Stomach (tissue), 8 donors: ENCODE measurements at regions not wholly inside any gene's neighbourhood (a gene's known extent, or its start where the extent isn't known, plus 50 kb on each side); places are given as distances from the start of the nearest gene placed in this dataset.

ENCODE experiments used
- DNase-seq, 2 donors: peaks; one replicate each; pipeline versions ENCODE4 v3.0.0 to v3.0.0-alpha.2; 2013 to 2019
- H3K27ac ChIP-seq, 5 donors: fragments of 200-600 bp in 4 of 5; sonication (generic) in 4 of 5; one replicate each; pipeline ENCODE4 v1.5.1; 2013 to 2019; ENCODE audit warnings: mild to moderate bottlenecking in 1 of 5, moderate library complexity in 1 of 5
- H3K27me3 ChIP-seq, 3 donors: fragments of 200-600 bp; sonication (generic); one replicate each; pipeline ENCODE4 v1.5.1; 2017 to 2019; ENCODE audit warnings: mixed run types in 1 of 3
- H3K36me3 ChIP-seq, 4 donors: fragments of 200-600 bp; sonication (generic); 1 replicate in 3 of 4; 2 replicates in 1 of 4; pipeline ENCODE4 v1.5.1; 2016 to 2019
- H3K4me1 ChIP-seq, 4 donors: fragments of 200-600 bp; sonication (generic); one replicate each; pipeline ENCODE4 v1.5.1; 2016 to 2019
- H3K4me3 ChIP-seq, 4 donors: fragments of 200-600 bp; sonication (generic) in 3 of 4; one replicate each; pipeline ENCODE4 v1.5.1; 2016 to 2019; ENCODE audit warnings: mild to moderate bottlenecking in 1 of 4
- H3K9me3 ChIP-seq, 4 donors: fragments of 200-600 bp; sonication (generic); one replicate each; pipeline ENCODE4 v1.5.1; 2016 to 2019
- CTCF ChIP-seq, 7 experiments: fragments of 450-650 bp in 4 of 7; fragments of 200-600 bp in 3 of 7; sonication (generic) in 3 of 7; IDR thresholded peaks; one replicate each; pipeline ENCODE4 v1.5.1; 2016 to 2019; ENCODE audit warnings: antibody characterized with exemption in 7 of 7, control low read depth in 2 of 7, mild to moderate bottlenecking in 1 of 7
- EP300 ChIP-seq: sonication (generic); formaldehyde crosslinking; IDR thresholded peaks from one replicate; pipeline ENCODE4 v1.6.1; 2017; ENCODE audit warnings: antibody characterized with exemption
- POLR2A ChIP-seq, 4 donors: fragments of 450-650 bp; IDR thresholded peaks; one replicate each; pipeline ENCODE4 v1.6.1; 2016; ENCODE audit warnings: antibody characterized with exemption in 4 of 4, control low read depth in 2 of 4, mild to moderate bottlenecking in 1 of 4, moderate library complexity in 1 of 4
- POLR2AphosphoS5 ChIP-seq, 3 donors: sonication (generic); formaldehyde crosslinking; IDR thresholded peaks; one replicate each; pipeline ENCODE4 v1.6.1; 2016; ENCODE audit warnings: antibody characterized with exemption in 3 of 3
- WGBS, 5 donors: extraction: QIAGEN DNeasy Blood & Tissue Kit in 3 of 5; methylation state at CpG; one replicate each; pipeline versions ENCODE4 v1.1.5 to v1.1.7; 2013 to 2018; 5-methylcytosine and 5-hydroxymethylcytosine counted together
- intact Hi-C: fragments of 100-400 bp; cut with DNase I; formaldehyde crosslinking; loops from one replicate; pipeline ENCODE4 v1.15.1; 2023; ENCODE audit warnings: low total_unique reads
- donor health status: healthy with polysubstance abuse.
- donor health status: Bipolar disorder and iron deficiency.
- donor health status: healthy.

GRCh38 chr15:68500363-68501258, 68.6 kb upstream of the ITGA11 start:
- no peak for DNase-seq
- H3K4me1 ChIP-seq, result peaks cover 0 to 8% (median 0%) of the 10 kb centered on the region in 4 donors
- H3K4me3 ChIP-seq, result no peak overlapping the region
- intact Hi-C loops, result no loop called here
- TF ChIP-seq POLR2AphosphoS5 (IDR thresholded peaks at IDR 0.05) (no peak), EP300 (no peak), POLR2A (IDR thresholded peaks at IDR 0.05) (no peak)
- no peak overlapping the region for H3K27ac ChIP-seq
- H3K36me3 ChIP-seq, result no peaks in the 10 kb centered on the region
- no peaks in the 10 kb centered on the region for H3K27me3 ChIP-seq
- no peaks in the 10 kb centered on the region for H3K9me3 ChIP-seq
- 64 to 78% (median 75%) methylated on average over 10 to 11 of the region's 11 CpGs for WGBS, 5 donors

- peaks cover 0 to 8% (median 0%) of the 10 kb centered on the region in 4 donors for H3K4me1 ChIP-seq
- H3K9me3 ChIP-seq, result no peaks in the 10 kb centered on the region
- intact Hi-C loops, result no loop called here
- no peaks in the 10 kb centered on the region for H3K36me3 ChIP-seq
- no peak overlapping the region for H3K27ac ChIP-seq
- H3K4me3 ChIP-seq, result no peak overlapping the region
- DNase-seq, result no peak
- WGBS, 5 donors, result 66 to 86% (median 84%) methylated on average over 4 of the region's 4 CpGs
- TF ChIP-seq EP300, result no peak
- no peak for TF ChIP-seq POLR2A (IDR thresholded peaks at IDR 0.05)
- TF ChIP-seq POLR2AphosphoS5 (IDR thresholded peaks at IDR 0.05), result no peak
- no peaks in the 10 kb centered on the region for H3K27me3 ChIP-seq
Observed at GRCh38 chr15:68501259-68501591, 69.3 kb upstream of the ITGA11 start.

DNA sequence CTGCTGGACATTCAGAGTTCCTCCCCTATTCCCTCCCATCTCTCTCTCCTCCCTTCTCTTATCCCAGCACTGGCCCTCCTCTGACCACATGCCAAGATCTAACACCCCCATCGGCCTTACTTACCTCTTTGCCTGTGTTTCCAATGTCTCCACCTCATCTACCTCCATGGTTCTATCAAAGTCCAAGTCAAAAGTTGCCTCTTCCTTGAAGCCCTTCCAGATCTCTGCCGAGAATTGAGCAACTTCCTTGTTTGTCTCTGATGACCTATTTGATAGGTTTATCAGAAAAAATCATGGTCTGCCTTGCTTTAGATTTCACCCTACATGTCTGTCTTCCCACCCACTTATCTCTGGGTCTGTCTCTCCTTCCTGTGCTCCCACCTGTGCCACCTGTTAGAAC, 69.7 kb upstream of the ITGA11 start:
- H3K4me3 ChIP-seq, result no peak overlapping the region
- H3K27ac ChIP-seq, result no peak overlapping the region
- intact Hi-C loops, result no loop called here
- no peaks in the 10 kb centered on the region for H3K36me3 ChIP-seq
- 61 to 74% (median 66%) methylated on average over 2 of the region's 2 CpGs for WGBS, 5 donors
- no peak for DNase-seq
- TF ChIP-seq POLR2AphosphoS5 (IDR thresholded peaks at IDR 0.05), result no peak
- TF ChIP-seq CTCF (IDR thresholded peaks at IDR 0.05), result no peak
- no peak for TF ChIP-seq POLR2A (IDR thresholded peaks at IDR 0.05)
- TF ChIP-seq EP300, result no peak
- H3K4me1 ChIP-seq, result peaks cover 0 to 8% (median 0%) of the 10 kb centered on the region in 4 donors
- H3K27me3 ChIP-seq, result no peaks in the 10 kb centered on the region
- H3K9me3 ChIP-seq, result no peaks in the 10 kb centered on the region

DNA sequence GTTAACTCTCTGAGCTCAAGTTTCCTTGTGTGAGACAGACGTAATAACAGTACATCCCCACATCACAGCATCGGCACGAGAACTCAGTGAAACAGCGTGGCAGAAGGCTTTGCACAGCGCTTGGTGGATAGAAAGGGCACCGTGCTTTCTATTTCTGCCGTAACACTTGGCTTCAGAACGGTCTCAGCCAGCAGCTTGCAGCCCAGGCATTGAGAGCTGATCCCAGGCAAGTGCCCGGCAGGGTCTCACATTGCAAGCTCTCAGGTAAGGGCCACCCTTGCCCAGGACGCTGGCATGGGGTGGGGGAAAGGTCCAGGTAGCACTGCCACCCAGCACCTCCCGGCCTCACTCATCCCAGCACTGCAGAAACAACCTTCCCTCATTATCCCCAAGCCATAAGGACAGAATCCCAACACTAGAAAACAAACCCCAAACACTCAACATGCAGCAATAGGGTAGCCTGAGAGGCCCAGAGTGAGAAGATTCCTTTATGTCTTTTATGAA, 70.5 kb upstream of the ITGA11 start:
- intact Hi-C loops, result no loop called here
- TF ChIP-seq POLR2AphosphoS5 (IDR thresholded peaks at IDR 0.05) (no peak), POLR2A (IDR thresholded peaks at IDR 0.05) (no peak), CTCF (IDR thresholded peaks at IDR 0.05) (no peak), EP300 (no peak)

GRCh38 chr15:68503213-68503612, 71.2 kb upstream of the ITGA11 start:
- intact Hi-C loops, result no loop called here
- no peak for DNase-seq
- Histone ChIP-seq H3K27me3 (no peaks in the 10 kb centered on the region), H3K4me1 (peaks cover 0 to 8% (median 0%) of the 10 kb centered on the region in 4 donors), H3K36me3 (no peaks in the 10 kb centered on the region), H3K9me3 (no peaks in the 10 kb centered on the region), H3K27ac (no peak overlapping the region), H3K4me3 (no peak overlapping the region)
- TF ChIP-seq POLR2A (IDR thresholded peaks at IDR 0.05) (no peak), CTCF (IDR thresholded peaks at IDR 0.05) (no peak), EP300 (no peak), POLR2AphosphoS5 (IDR thresholded peaks at IDR 0.05) (no peak)
- WGBS, 5 donors, result 90 to 95% (median 91%) methylated on average over 7 of the region's 7 CpGs

More for the DNA sequence above, 70.5 kb upstream of the ITGA11 start:
- no peaks in the 10 kb centered on the region for H3K27me3 ChIP-seq
- H3K36me3 ChIP-seq, result no peaks in the 10 kb centered on the region
- no peak for DNase-seq
- H3K27ac ChIP-seq, result no peak overlapping the region
- 84 to 95% (median 90%) methylated on average over 9 to 11 of the region's 11 CpGs for WGBS, 5 donors
- H3K4me3 ChIP-seq, result no peak overlapping the region
- H3K9me3 ChIP-seq, result no peaks in the 10 kb centered on the region
- peaks cover 0 to 8% (median 0%) of the 10 kb centered on the region in 4 donors for H3K4me1 ChIP-seq
